Loucy (cell line): ENCODE measurements at regions not wholly inside any gene's neighbourhood (a gene's known extent, or its start where the extent isn't known, plus 50 kb on each side); places are given as distances from the start of the nearest gene placed in this dataset.

Source experiments
- H2AFZ ChIP-seq: fragments of 200-600 bp; sonication (generic); 2 replicates; pipeline ENCODE4 v1.6.0; 2016; ENCODE audit warnings: antibody characterized with exemption, mild to moderate bottlenecking, low read length, moderate library complexity
- H3F3A ChIP-seq: fragments of 200-600 bp; 2 replicates; pipeline ENCODE4 v1.6.0; 2016; ENCODE audit warnings: antibody characterized with exemption, low read depth, mild to moderate bottlenecking
- H3K27me3 ChIP-seq: fragments of 200-600 bp; sonication (generic); 2 replicates; pipeline ENCODE4 v1.6.1; 2014; ENCODE audit warnings: low read length, mild to moderate bottlenecking; ENCODE audit not compliant: insufficient read depth, poor library complexity, severe bottlenecking
- H3K36me3 ChIP-seq: fragments of 200-600 bp; sonication (generic); 2 replicates; pipeline ENCODE4 v1.6.1; 2016; ENCODE audit warnings: low read length; ENCODE audit not compliant: insufficient read depth
- H3K4me1 ChIP-seq: fragments of 200-600 bp; sonication (generic); 2 replicates; pipeline ENCODE4 v1.5.1; 2014; ENCODE audit warnings: low read length, mild to moderate bottlenecking; ENCODE audit not compliant: insufficient read depth, poor library complexity, severe bottlenecking
- H3K4me2 ChIP-seq: fragments of 200-600 bp; sonication (generic); 2 replicates; pipeline ENCODE4 v1.6.0; 2014; ENCODE audit warnings: antibody characterized with exemption, low read length, low read depth, mild to moderate bottlenecking; ENCODE audit not compliant: poor library complexity, severe bottlenecking
- H3K4me3 ChIP-seq: fragments of 200-600 bp; sonication (generic); 2 replicates; pipeline ENCODE4 v1.5.1; 2014; ENCODE audit warnings: low read length, mild to moderate bottlenecking, mixed read lengths; ENCODE audit not compliant: poor library complexity, severe bottlenecking
- H3K79me2 ChIP-seq: fragments of 200-600 bp; sonication (generic); 2 replicates; pipeline ENCODE4 v1.6.1; 2014; ENCODE audit warnings: low read length; ENCODE audit not compliant: insufficient read depth
- H3K9ac ChIP-seq: fragments of 200-600 bp; sonication (generic); 2 replicates; pipeline ENCODE4 v1.6.0; 2014; ENCODE audit warnings: mild to moderate bottlenecking, low read depth, low read length, moderate library complexity; ENCODE audit not compliant: poor library complexity, severe bottlenecking
- H3K9me2 ChIP-seq: fragments of 200-600 bp; sonication (generic); replicated peaks from 2 replicates; pipeline ENCODE4 v1.6.1; 2016; ENCODE audit warnings: low read depth, low read length, mixed read lengths
- H3K9me3 ChIP-seq: fragments of 200-600 bp; sonication (generic); 2 replicates; pipeline ENCODE4 v1.6.1; 2014; ENCODE audit warnings: mild to moderate bottlenecking, antibody characterized with exemption, low read length, low read depth; ENCODE audit not compliant: insufficient read depth
- H4K20me1 ChIP-seq: fragments of 200-600 bp; sonication (generic); 2 replicates; pipeline ENCODE4 v1.6.0; 2014; ENCODE audit warnings: antibody characterized with exemption, low read length, mild to moderate bottlenecking; ENCODE audit not compliant: insufficient read depth, poor library complexity, severe bottlenecking
- EZH2phosphoT487 ChIP-seq: fragments of 200-600 bp; IDR thresholded peaks from 2 replicates; pipeline ENCODE4 v1.6.1; 2018; ENCODE audit warnings: antibody characterized with exemption, mild to moderate bottlenecking, moderate library complexity, borderline replicate concordance
- TF ChIP-seq, protein P1 (sequence below): fragments of 200-600 bp; sonication (generic); conservative IDR thresholded peaks from 2 replicates; pipeline ENCODE4 v1.5.1; 2014; ENCODE audit warnings: mild to moderate bottlenecking, antibody characterized with exemption, low read length

DNA sequence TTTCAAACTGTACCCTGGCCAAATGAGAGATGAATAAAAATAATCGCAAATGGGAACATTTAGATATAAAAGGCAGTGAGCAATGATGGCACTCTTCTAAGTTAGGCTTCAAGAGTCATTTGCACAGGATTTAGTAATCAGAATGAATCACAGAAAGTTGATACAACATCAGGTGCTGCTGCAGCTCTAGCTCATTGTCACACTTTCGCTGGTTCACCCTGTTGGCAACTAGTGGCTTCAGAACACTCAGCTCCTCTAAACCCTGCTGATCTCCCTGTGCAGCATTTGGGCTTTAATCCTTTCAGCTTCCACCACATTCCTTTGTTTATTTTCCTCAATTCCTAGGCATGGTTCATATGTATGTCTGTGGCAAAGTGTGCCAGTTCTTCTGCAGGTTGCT is 2071.2 kb upstream of the CDH6 start:
- Histone ChIP-seq H3K79me2 (no peaks in the 10 kb centered on the region), H3K36me3 (no peaks in the 10 kb centered on the region), H3K9ac (no peak overlapping the region), H3K4me3 (no peak overlapping the region), H2AFZ (no peak overlapping the region), H4K20me1 (no peaks in the 10 kb centered on the region), H3K27me3 (no peaks in the 10 kb centered on the region), H3F3A (no peaks in the 10 kb centered on the region), H3K9me2 (no peaks in the 10 kb centered on the region), H3K4me1 (no peaks in the 10 kb centered on the region), H3K4me2 (no peak overlapping the region), H3K9me3 (no peaks in the 10 kb centered on the region)
- TF ChIP-seq, protein P1, sequence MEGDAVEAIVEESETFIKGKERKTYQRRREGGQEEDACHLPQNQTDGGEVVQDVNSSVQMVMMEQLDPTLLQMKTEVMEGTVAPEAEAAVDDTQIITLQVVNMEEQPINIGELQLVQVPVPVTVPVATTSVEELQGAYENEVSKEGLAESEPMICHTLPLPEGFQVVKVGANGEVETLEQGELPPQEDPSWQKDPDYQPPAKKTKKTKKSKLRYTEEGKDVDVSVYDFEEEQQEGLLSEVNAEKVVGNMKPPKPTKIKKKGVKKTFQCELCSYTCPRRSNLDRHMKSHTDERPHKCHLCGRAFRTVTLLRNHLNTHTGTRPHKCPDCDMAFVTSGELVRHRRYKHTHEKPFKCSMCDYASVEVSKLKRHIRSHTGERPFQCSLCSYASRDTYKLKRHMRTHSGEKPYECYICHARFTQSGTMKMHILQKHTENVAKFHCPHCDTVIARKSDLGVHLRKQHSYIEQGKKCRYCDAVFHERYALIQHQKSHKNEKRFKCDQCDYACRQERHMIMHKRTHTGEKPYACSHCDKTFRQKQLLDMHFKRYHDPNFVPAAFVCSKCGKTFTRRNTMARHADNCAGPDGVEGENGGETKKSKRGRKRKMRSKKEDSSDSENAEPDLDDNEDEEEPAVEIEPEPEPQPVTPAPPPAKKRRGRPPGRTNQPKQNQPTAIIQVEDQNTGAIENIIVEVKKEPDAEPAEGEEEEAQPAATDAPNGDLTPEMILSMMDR, result no peak
- no peak for TF ChIP-seq EZH2phosphoT487

DNA sequence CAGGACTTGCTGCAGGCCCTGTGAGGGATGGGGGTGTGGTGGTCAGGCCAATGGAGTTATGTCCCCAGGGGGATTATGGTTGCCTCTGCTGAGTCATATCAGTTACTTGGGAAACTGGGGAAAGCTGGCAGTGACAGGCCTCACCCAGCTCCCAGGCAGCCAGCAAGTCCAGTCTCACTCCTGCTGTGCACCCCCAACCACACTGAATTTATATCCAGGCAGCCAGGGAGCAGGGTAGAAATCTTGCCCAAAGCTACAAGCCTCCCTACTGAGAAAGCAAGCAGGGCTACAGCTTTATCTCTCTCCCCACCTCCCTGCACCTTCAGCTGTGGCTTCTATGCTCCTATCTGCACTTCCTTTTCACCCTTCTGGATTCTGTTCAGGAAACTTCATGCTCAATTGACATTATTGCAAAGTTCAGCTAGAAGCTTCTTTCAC is 2076.0 kb upstream of the CDH9 start:
- Histone ChIP-seq H3K9me3 (no peaks in the 10 kb centered on the region), H3K27me3 (no peaks in the 10 kb centered on the region), H4K20me1 (no peaks in the 10 kb centered on the region), H3K9me2 (no peaks in the 10 kb centered on the region), H3K79me2 (no peaks in the 10 kb centered on the region), H3K4me1 (no peaks in the 10 kb centered on the region), H3F3A (no peaks in the 10 kb centered on the region), H3K4me3 (no peak overlapping the region), H3K36me3 (no peaks in the 10 kb centered on the region), H3K4me2 (no peak overlapping the region), H3K9ac (no peak overlapping the region), H2AFZ (no peak overlapping the region)
- TF ChIP-seq, protein P1, result no peak
- no peak for TF ChIP-seq EZH2phosphoT487

GRCh38 chr5:29113516-29113915 is 2075.1 kb upstream of the CDH9 start:
- H3K9me2 ChIP-seq, result no peaks in the 10 kb centered on the region
- H3F3A ChIP-seq, result no peaks in the 10 kb centered on the region
- no peaks in the 10 kb centered on the region for H3K9me3 ChIP-seq
- TF ChIP-seq, protein P1, result no peak
- TF ChIP-seq EZH2phosphoT487, result no peak
- no peak overlapping the region for H3K4me3 ChIP-seq
- H3K4me1 ChIP-seq, result no peaks in the 10 kb centered on the region
- H3K27me3 ChIP-seq, result no peaks in the 10 kb centered on the region
- no peak overlapping the region for H2AFZ ChIP-seq
- H3K36me3 ChIP-seq, result no peaks in the 10 kb centered on the region
- H3K4me2 ChIP-seq, result no peak overlapping the region
- no peaks in the 10 kb centered on the region for H3K79me2 ChIP-seq
- H3K9ac ChIP-seq, result no peak overlapping the region
- no peaks in the 10 kb centered on the region for H4K20me1 ChIP-seq
